ENCODE measurements at regions not wholly inside any gene's neighbourhood (a gene's known extent, or its start where the extent isn't known, plus 50 kb on each side); places are given as distances from the start of the nearest gene placed in this dataset.

DNA sequence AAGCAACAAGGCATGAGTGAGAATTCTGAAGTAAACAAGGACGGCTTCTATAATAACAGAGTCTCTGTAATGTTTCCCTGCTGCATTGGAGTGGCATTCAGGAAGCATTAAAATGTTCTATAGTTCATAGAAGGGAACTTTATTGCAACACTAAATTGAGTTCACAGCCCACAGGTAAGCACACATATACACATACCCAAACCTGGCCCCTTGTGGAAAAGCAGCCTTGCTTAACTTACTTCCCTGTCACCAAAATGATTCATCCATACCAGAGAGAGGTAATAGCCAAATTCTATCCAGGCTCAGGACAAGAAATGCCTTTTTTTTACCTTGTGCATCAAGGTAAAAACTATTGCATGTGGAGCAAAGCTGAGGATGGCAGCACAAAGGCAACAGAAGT is 241.4 kb downstream of the HHIPL2 start:
- H3K27ac ChIP-seq (ENCODE audit: low read depth, low read length): no peak overlapping the region
- H3K4me1 ChIP-seq (ENCODE audit: control insufficient read depth, low read length): no peaks in the 10 kb centered on the region
- H4K20me1 ChIP-seq (ENCODE audit: control insufficient read depth, insufficient read depth, low read depth, low read length): no peaks in the 10 kb centered on the region
- H3K4me2 ChIP-seq (ENCODE audit: low read length): no peak overlapping the region
- H3K27me3 ChIP-seq (ENCODE audit: control insufficient read depth, low read length): no peaks in the 10 kb centered on the region
- H3F3A ChIP-seq (ENCODE audit: control insufficient read depth, insufficient read depth): no peaks in the 10 kb centered on the region
- TF ChIP-seq, protein P1, sequence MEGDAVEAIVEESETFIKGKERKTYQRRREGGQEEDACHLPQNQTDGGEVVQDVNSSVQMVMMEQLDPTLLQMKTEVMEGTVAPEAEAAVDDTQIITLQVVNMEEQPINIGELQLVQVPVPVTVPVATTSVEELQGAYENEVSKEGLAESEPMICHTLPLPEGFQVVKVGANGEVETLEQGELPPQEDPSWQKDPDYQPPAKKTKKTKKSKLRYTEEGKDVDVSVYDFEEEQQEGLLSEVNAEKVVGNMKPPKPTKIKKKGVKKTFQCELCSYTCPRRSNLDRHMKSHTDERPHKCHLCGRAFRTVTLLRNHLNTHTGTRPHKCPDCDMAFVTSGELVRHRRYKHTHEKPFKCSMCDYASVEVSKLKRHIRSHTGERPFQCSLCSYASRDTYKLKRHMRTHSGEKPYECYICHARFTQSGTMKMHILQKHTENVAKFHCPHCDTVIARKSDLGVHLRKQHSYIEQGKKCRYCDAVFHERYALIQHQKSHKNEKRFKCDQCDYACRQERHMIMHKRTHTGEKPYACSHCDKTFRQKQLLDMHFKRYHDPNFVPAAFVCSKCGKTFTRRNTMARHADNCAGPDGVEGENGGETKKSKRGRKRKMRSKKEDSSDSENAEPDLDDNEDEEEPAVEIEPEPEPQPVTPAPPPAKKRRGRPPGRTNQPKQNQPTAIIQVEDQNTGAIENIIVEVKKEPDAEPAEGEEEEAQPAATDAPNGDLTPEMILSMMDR (IDR thresholded peaks at IDR 0.05; ENCODE audit: low read depth, low read length, poor library complexity, severe bottlenecking): no peak
- TF ChIP-seq EZH2phosphoT487 (IDR thresholded peaks at IDR 0.05; ENCODE audit: borderline replicate concordance, low read length): no peak
- H3K9me3 ChIP-seq (ENCODE audit: control insufficient read depth, insufficient read depth, low read length): no peaks in the 10 kb centered on the region
- no peaks in the 10 kb centered on the region for H3K79me2 ChIP-seq (ENCODE audit: control insufficient read depth, low read length)
- H3K4me3 ChIP-seq (ENCODE audit: low read length): no peak overlapping the region
- H3K36me3 ChIP-seq (ENCODE audit: control insufficient read depth, low read length): no peaks in the 10 kb centered on the region
- no peaks in the 10 kb centered on the region for H3K9me2 ChIP-seq (replicated peaks; ENCODE audit: control insufficient read depth, low read length)

DNA sequence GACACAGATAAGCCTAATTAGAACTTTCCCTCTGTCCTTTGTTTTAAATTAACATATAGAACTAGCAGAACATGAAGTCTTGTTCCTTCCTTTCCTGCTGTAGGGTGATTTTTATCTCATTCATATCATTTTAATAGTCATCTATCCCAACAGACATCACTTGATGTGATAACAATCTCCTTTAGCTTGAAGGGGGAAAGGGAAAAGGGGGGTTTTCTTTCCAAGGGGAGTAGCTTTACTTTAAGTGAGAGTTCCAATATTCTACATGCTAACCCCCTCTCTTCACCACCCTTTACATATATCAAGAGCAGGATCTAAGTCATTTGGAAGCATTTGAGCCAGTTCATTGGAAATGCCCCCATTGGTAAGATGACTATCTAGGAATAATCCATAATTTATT is 241.9 kb downstream of the HHIPL2 start:
- no peak overlapping the region for H3K27ac ChIP-seq (ENCODE audit: low read depth, low read length)
- TF ChIP-seq EZH2phosphoT487 (IDR thresholded peaks at IDR 0.05; ENCODE audit: borderline replicate concordance, low read length): no peak
- TF ChIP-seq, protein P1 (IDR thresholded peaks at IDR 0.05; ENCODE audit: low read depth, low read length, poor library complexity, severe bottlenecking): no peak
- H3K27me3 ChIP-seq (ENCODE audit: control insufficient read depth, low read length): no peaks in the 10 kb centered on the region
- no peaks in the 10 kb centered on the region for H3K9me3 ChIP-seq (ENCODE audit: control insufficient read depth, insufficient read depth, low read length)
- no peaks in the 10 kb centered on the region for H3K36me3 ChIP-seq (ENCODE audit: control insufficient read depth, low read length)
- H3K9me2 ChIP-seq (replicated peaks; ENCODE audit: control insufficient read depth, low read length): no peaks in the 10 kb centered on the region
- no peaks in the 10 kb centered on the region for H3F3A ChIP-seq (ENCODE audit: control insufficient read depth, insufficient read depth)
- no peaks in the 10 kb centered on the region for H3K4me1 ChIP-seq (ENCODE audit: control insufficient read depth, low read length)
- no peaks in the 10 kb centered on the region for H4K20me1 ChIP-seq (ENCODE audit: control insufficient read depth, insufficient read depth, low read depth, low read length)
- H3K79me2 ChIP-seq (ENCODE audit: control insufficient read depth, low read length): no peaks in the 10 kb centered on the region
- H3K4me3 ChIP-seq (ENCODE audit: low read length): no peak overlapping the region
- H3K4me2 ChIP-seq (ENCODE audit: low read length): no peak overlapping the region

DNA sequence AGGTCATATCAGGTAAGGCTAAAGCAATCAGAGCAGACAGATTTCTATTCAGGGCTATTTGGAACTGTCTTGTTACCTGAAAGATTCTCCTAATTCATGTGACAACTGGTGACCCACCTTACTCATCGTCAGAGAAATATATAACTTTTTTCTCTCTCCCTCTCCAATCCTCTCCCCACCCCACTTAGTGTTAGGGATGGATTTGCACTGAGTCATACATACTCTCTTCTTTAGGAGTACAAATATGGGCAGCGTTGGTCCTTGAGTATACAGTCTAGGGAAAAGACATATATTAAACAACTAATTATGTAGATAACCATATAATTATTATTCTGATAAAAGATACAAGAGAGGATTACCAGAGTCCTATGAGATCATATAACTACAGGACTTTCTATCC is 246.3 kb downstream of the HHIPL2 start:
- Histone ChIP-seq H3K4me3 (ENCODE audit: low read length) (no peak overlapping the region), H4K20me1 (ENCODE audit: control insufficient read depth, insufficient read depth, low read depth, low read length) (no peaks in the 10 kb centered on the region), H3K27me3 (ENCODE audit: control insufficient read depth, low read length) (no peaks in the 10 kb centered on the region), H3K9me2 (replicated peaks; ENCODE audit: control insufficient read depth, low read length) (no peaks in the 10 kb centered on the region), H3K27ac (ENCODE audit: low read depth, low read length) (no peak overlapping the region), H3F3A (ENCODE audit: control insufficient read depth, insufficient read depth) (no peaks in the 10 kb centered on the region), H3K4me1 (ENCODE audit: control insufficient read depth, low read length) (no peaks in the 10 kb centered on the region), H3K79me2 (ENCODE audit: control insufficient read depth, low read length) (no peaks in the 10 kb centered on the region), H3K9me3 (ENCODE audit: control insufficient read depth, insufficient read depth, low read length) (no peaks in the 10 kb centered on the region; the same call in 1 of the 2 replicates), H3K36me3 (ENCODE audit: control insufficient read depth, low read length) (no peaks in the 10 kb centered on the region), H3K4me2 (ENCODE audit: low read length) (no peak overlapping the region)
- TF ChIP-seq EZH2phosphoT487 (IDR thresholded peaks at IDR 0.05; ENCODE audit: borderline replicate concordance, low read length): no peak
- TF ChIP-seq, protein P1 (IDR thresholded peaks at IDR 0.05; ENCODE audit: low read depth, low read length, poor library complexity, severe bottlenecking): no peak

DNA sequence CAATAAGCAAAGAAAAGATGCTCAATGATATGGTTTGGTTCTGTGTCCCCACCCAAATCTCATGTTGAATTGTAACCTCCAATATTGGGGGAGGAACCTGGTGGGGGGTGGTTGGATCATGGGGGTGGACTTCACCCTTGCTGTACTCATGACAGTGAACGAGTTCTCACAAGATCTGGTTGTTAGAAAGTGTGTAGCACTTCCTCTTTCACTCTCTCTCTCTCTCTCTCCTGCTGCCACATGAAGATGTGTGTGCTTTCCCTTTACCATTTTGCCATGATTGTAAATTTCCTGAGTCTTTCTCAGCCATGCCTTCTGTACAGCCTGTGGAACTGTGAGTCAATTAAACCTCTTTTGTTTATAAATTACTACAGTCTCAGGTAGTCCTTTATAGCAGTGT is 248.4 kb downstream of the HHIPL2 start:
- Histone ChIP-seq H3K79me2 (ENCODE audit: control insufficient read depth, low read length) (no peaks in the 10 kb centered on the region), H3K4me3 (ENCODE audit: low read length) (no peak overlapping the region), H3K9me2 (replicated peaks; ENCODE audit: control insufficient read depth, low read length) (no peaks in the 10 kb centered on the region), H3K27ac (ENCODE audit: low read depth, low read length) (no peak overlapping the region), H3K36me3 (ENCODE audit: control insufficient read depth, low read length) (no peaks in the 10 kb centered on the region), H3K4me1 (ENCODE audit: control insufficient read depth, low read length) (no peaks in the 10 kb centered on the region), H4K20me1 (ENCODE audit: control insufficient read depth, insufficient read depth, low read depth, low read length) (no peaks in the 10 kb centered on the region), H3K4me2 (ENCODE audit: low read length) (no peak overlapping the region), H3K27me3 (ENCODE audit: control insufficient read depth, low read length) (no peaks in the 10 kb centered on the region), H3K9me3 (ENCODE audit: control insufficient read depth, insufficient read depth, low read length) (no peaks in the 10 kb centered on the region; the same call in 1 of the 2 replicates), H3F3A (ENCODE audit: control insufficient read depth, insufficient read depth) (no peaks in the 10 kb centered on the region)
- TF ChIP-seq, protein P1 (IDR thresholded peaks at IDR 0.05; ENCODE audit: low read depth, low read length, poor library complexity, severe bottlenecking): no peak
- no peak for TF ChIP-seq EZH2phosphoT487 (IDR thresholded peaks at IDR 0.05; ENCODE audit: borderline replicate concordance, low read length)
